Cardiac muscle cell (in vitro differentiated cells and primary cell): ENCODE measurements at regions not wholly inside any gene's neighbourhood (a gene's known extent, or its start where the extent isn't known, plus 50 kb on each side); places are given as distances from the start of the nearest gene placed in this dataset.

ENCODE experiments used
- DNase-seq, 2 donors: peaks; one replicate each; pipeline versions ENCODE4 v3.0.0 to v3.0.0-alpha.2; 2010 to 2017; ENCODE audit warnings: low read depth in 1 of 2, low spot score in 1 of 2
- H3K27ac ChIP-seq: fragments of 200-600 bp; sonication (generic); 2 replicates; pipeline ENCODE4 v1.5.1; 2016
- H3K27me3 ChIP-seq: fragments of 200-600 bp; sonication (generic); 2 replicates; pipeline ENCODE4 v1.6.0; 2016; ENCODE audit warnings: control low read depth
- H3K36me3 ChIP-seq: fragments of 200-600 bp; sonication (generic); 2 replicates; pipeline ENCODE4 v1.5.1; 2016; ENCODE audit warnings: control low read depth
- H3K4me1 ChIP-seq: fragments of 200-600 bp; sonication (generic); 2 replicates; pipeline ENCODE4 v1.8.1; 2017; ENCODE audit warnings: low read depth, mild to moderate bottlenecking, mixed run types
- H3K4me3 ChIP-seq: fragments of 200-600 bp; sonication (generic); 2 replicates; pipeline ENCODE4 v1.5.1; 2016; ENCODE audit warnings: mild to moderate bottlenecking
- H3K9me3 ChIP-seq: fragments of 200-600 bp; sonication (generic); 2 replicates; pipeline ENCODE4 v1.5.1; 2017; ENCODE audit warnings: low read depth, mild to moderate bottlenecking, control low read depth
- TF ChIP-seq, protein P1 (sequence below): IDR thresholded peaks from 2 replicates; pipeline ENCODE4 v1.5.1; 2012; ENCODE audit warnings: low read depth, mild to moderate bottlenecking, low read length

DNA sequence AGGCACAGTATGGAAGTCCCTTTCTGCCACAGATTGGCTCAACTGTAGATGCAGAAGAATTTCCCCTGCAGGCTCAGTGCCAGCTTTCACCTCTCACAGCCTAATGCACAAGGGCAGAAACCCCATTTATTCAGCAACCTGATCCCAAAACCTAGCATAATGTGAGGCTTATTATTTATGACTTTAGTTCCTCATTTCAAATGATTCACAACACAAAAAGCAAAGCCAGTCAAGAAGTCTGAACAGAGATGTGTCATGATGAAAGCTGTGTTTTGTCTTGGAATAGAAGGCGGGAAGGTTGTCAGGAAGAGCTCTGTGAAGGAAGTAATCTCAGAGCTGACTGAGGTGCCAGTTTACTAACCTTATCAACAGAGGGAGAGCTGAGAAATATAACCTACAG, 369.7 kb downstream of the LRRC70 start:
- no peaks in the 10 kb centered on the region for H3K27me3 ChIP-seq
- peaks cover 9% of the 10 kb centered on the region for H3K4me1 ChIP-seq
- H3K36me3 ChIP-seq: no peaks in the 10 kb centered on the region
- no peak overlapping the region for H3K4me3 ChIP-seq
- TF ChIP-seq, protein P1, sequence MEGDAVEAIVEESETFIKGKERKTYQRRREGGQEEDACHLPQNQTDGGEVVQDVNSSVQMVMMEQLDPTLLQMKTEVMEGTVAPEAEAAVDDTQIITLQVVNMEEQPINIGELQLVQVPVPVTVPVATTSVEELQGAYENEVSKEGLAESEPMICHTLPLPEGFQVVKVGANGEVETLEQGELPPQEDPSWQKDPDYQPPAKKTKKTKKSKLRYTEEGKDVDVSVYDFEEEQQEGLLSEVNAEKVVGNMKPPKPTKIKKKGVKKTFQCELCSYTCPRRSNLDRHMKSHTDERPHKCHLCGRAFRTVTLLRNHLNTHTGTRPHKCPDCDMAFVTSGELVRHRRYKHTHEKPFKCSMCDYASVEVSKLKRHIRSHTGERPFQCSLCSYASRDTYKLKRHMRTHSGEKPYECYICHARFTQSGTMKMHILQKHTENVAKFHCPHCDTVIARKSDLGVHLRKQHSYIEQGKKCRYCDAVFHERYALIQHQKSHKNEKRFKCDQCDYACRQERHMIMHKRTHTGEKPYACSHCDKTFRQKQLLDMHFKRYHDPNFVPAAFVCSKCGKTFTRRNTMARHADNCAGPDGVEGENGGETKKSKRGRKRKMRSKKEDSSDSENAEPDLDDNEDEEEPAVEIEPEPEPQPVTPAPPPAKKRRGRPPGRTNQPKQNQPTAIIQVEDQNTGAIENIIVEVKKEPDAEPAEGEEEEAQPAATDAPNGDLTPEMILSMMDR: no peak
- no peak overlapping the region for H3K27ac ChIP-seq
- DNase-seq: no peak
- no peaks in the 10 kb centered on the region for H3K9me3 ChIP-seq

DNA sequence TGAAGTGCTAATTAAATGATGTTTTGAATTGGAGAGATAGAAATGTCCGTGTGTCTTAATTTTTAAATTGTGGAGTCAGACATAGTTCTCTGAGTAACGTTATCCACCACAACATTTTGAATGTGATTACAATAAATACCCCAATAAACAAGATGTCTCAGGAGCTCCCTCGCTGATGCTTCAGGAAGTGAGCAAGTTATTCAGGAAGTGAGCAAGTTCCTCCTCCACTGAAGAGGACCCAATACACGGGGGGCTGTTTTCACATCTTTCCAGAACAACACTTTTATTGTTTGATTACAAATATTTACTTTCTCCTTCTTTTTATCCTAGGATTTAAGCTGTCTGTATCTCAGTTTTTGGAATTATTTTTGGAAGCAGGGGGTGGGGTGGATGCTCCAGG, 363.8 kb downstream of the LRRC70 start:
- no peak overlapping the region for H3K4me3 ChIP-seq
- TF ChIP-seq, protein P1: no peak
- H3K27ac ChIP-seq: no peak overlapping the region
- H3K4me1 ChIP-seq: peaks cover 11% of the 10 kb centered on the region
- no peaks in the 10 kb centered on the region for H3K36me3 ChIP-seq
- no peaks in the 10 kb centered on the region for H3K27me3 ChIP-seq
- no peak for DNase-seq
- no peaks in the 10 kb centered on the region for H3K9me3 ChIP-seq

DNA sequence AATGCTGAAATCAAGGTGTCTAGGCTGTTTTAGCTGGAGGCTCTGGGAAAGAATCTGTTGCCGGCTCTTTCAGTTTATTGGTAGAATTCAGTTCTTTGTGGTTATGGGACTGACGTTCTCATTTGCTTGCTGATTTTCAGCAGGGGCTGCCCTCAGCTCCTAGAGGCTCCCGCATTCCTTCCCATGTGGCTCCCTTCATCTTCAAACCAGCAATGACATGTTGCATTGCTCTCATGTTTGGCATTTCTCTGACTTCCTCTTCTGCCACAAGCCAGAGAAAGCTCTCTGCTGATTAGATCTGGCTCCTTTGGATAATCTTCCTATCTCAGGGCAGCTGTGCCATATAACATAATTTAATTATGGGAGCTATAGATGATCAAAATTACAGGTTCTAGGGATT, 360.3 kb downstream of the LRRC70 start:
- Histone ChIP-seq H3K27ac (peak overlapping the region; percentile 29), H3K9me3 (no peaks in the 10 kb centered on the region), H3K4me3 (no peak overlapping the region), H3K36me3 (no peaks in the 10 kb centered on the region), H3K27me3 (no peaks in the 10 kb centered on the region), H3K4me1 (peaks cover 20% of the 10 kb centered on the region)
- TF ChIP-seq, protein P1: no peak
- DNase-seq: peak; percentile 41 to 51

DNA sequence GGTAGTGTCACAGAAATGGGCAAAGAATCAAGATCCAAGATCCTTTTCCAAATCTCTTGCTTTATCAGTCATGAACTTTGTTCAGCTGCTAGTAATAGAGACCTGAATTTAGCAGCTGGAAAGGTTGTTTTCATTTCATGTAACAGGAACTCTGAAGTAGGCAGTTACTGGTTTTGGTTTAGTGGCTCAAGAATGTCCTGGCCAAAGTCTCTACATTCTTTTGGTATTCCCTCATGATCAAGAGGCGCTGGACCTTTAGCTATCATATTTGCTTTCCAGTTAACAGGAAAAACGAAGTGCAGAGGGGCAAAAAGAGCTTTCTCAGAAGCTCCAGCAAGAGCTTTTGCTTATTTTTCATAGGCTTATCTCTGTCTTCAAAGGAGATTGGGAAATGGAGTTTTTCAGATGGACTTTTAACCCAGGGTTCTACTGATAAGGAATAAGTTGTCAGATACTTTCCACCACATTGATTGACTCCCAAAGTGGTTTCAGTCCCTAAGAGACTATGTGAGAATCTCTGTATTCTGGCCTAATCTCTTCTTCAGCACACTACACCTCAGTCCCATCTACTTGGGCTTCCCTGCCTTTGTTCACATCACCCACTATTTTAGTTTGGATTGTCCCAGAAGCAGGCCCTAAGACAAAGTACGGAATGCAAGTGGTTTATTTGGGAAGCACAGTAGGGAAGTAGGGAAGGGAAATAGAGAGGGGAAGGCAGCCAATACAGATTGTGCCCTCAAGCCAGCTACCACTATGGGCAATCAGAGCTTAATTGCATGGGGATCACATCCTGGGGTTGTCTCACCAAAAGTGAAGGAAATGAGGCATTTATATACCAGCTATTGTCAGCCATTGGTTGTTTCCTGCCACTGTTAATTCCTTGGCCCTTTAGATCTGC, 359.3 kb downstream of the LRRC70 start:
- H3K4me1 ChIP-seq: peaks cover 28% of the 10 kb centered on the region
- DNase-seq: peak in 1 of 2 donors; percentile 80

DNA sequence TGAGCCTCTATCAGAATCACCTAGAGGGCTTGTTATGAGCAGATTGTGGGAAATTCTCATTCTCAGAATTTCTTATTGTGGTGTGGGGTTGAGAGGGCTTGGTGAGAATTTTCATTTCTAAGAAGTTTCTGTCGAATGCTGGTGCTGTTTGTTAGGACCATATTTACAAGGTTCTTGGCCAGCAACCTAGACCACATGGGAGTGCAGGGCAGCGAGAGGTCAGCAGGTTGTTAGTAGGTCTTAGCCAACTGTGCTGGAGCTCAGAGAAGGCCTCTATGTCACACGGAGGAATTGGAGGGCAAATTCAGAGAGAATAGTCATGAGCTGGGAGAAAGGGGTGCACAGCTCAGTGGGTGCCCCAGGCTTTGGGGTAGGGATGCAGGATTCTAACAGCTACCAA, 357.0 kb downstream of the LRRC70 start:
- no peaks in the 10 kb centered on the region for H3K9me3 ChIP-seq
- no peaks in the 10 kb centered on the region for H3K36me3 ChIP-seq
- H3K4me1 ChIP-seq: peaks cover 44% of the 10 kb centered on the region
- no peak for DNase-seq
- H3K27ac ChIP-seq: no peak overlapping the region
- TF ChIP-seq, protein P1: no peak
- H3K27me3 ChIP-seq: no peaks in the 10 kb centered on the region
- no peak overlapping the region for H3K4me3 ChIP-seq

More for the DNA sequence above, 359.3 kb downstream of the LRRC70 start:
- TF ChIP-seq, protein P1: no peak
- H3K9me3 ChIP-seq: no peaks in the 10 kb centered on the region
- no peaks in the 10 kb centered on the region for H3K36me3 ChIP-seq
- H3K27me3 ChIP-seq: no peaks in the 10 kb centered on the region
- H3K4me3 ChIP-seq: no peak overlapping the region
- peak overlapping the region; percentile 50 for H3K27ac ChIP-seq
